SU-DHL-6 (cell line): ENCODE measurements at regions not wholly inside any gene's neighbourhood (a gene's known extent, or its start where the extent isn't known, plus 50 kb on each side); places are given as distances from the start of the nearest gene placed in this dataset.

Source experiments
- H2AFZ ChIP-seq: fragments of 200-600 bp; sonication (generic); 2 replicates; pipeline ENCODE4 v1.6.1; 2014; ENCODE audit warnings: low read depth, mild to moderate bottlenecking, moderate library complexity, mixed read lengths, antibody characterized with exemption, low read length; ENCODE audit not compliant: severe bottlenecking
- H3F3A ChIP-seq: fragments of 200-600 bp; shearing (Covaris generic); 2 replicates; pipeline ENCODE4 v1.6.0; 2016; ENCODE audit warnings: antibody characterized with exemption, mild to moderate bottlenecking; ENCODE audit not compliant: insufficient read depth
- H3K27ac ChIP-seq: fragments of 200-600 bp; sonication (generic); 2 replicates; pipeline ENCODE4 v1.5.1; 2016; ENCODE audit warnings: low read depth, mild to moderate bottlenecking, low read length, moderate library complexity, mixed read lengths
- H3K27me3 ChIP-seq: fragments of 200-600 bp; sonication (generic), shearing (Covaris generic); 2 replicates; pipeline ENCODE4 v1.6.0; 2014; ENCODE audit warnings: mild to moderate bottlenecking, low read length
- H3K36me3 ChIP-seq: fragments of 200-600 bp; sonication (generic); 2 replicates; pipeline ENCODE4 v1.6.1; 2014; ENCODE audit warnings: mild to moderate bottlenecking, low read length, mixed read lengths
- H3K4me2 ChIP-seq: fragments of 300-600, 200-600 bp; shearing (Covaris generic), sonication (generic); 2 replicates; pipeline ENCODE4 v1.6.0; 2014; ENCODE audit warnings: low read length, low read depth, mild to moderate bottlenecking; ENCODE audit not compliant: poor library complexity, severe bottlenecking
- H3K4me3 ChIP-seq: fragments of 200-600 bp; sonication (generic); 2 replicates; pipeline ENCODE4 v1.5.1; 2014; ENCODE audit warnings: antibody characterized with exemption, low read length, mild to moderate bottlenecking, mixed read lengths; ENCODE audit not compliant: insufficient read depth, poor library complexity, severe bottlenecking
- H3K79me2 ChIP-seq: fragments of 200-600 bp; sonication (generic); 2 replicates; pipeline ENCODE4 v1.6.1; 2014; ENCODE audit warnings: mild to moderate bottlenecking, low read length, moderate library complexity; ENCODE audit not compliant: insufficient read depth
- H3K9ac ChIP-seq: fragments of 200-600 bp; sonication (generic); 2 replicates; pipeline ENCODE4 v1.7.0; 2014; ENCODE audit warnings: mild to moderate bottlenecking, low read length
- H3K9me2 ChIP-seq: fragments of 200-600 bp; sonication (generic); replicated peaks from 2 replicates; pipeline ENCODE4 v1.6.1; 2014; ENCODE audit warnings: low read length; ENCODE audit not compliant: insufficient read depth
- H3K9me3 ChIP-seq: fragments of 200-600 bp; sonication (generic); 2 replicates; pipeline ENCODE4 v1.6.1; 2014; ENCODE audit warnings: low read length, mixed read lengths; ENCODE audit not compliant: insufficient read depth
- H4K20me1 ChIP-seq: fragments of 200-600 bp; sonication (generic); 2 replicates; pipeline ENCODE4 v1.6.1; 2014; ENCODE audit warnings: low read depth, mild to moderate bottlenecking, antibody characterized with exemption, low read length, moderate library complexity, mixed read lengths
- EZH2phosphoT487 ChIP-seq: fragments of 200-600 bp; sonication (generic), shearing (Covaris generic); conservative IDR thresholded peaks from 2 replicates; pipeline ENCODE4 v1.6.1; 2018; ENCODE audit warnings: mild to moderate bottlenecking, antibody characterized with exemption, low read length, moderate library complexity, mixed read lengths
- TF ChIP-seq, protein P1 (sequence below): fragments of 200-600 bp; sonication (generic); IDR thresholded peaks from one replicate; pipeline ENCODE4 v1.5.1; 2017; ENCODE audit warnings: antibody characterized with exemption, mild to moderate bottlenecking, low read length, moderate library complexity; ENCODE audit not compliant: insufficient read depth, poor library complexity, severe bottlenecking

- TF ChIP-seq EZH2phosphoT487, result no peak
- TF ChIP-seq, protein P1, sequence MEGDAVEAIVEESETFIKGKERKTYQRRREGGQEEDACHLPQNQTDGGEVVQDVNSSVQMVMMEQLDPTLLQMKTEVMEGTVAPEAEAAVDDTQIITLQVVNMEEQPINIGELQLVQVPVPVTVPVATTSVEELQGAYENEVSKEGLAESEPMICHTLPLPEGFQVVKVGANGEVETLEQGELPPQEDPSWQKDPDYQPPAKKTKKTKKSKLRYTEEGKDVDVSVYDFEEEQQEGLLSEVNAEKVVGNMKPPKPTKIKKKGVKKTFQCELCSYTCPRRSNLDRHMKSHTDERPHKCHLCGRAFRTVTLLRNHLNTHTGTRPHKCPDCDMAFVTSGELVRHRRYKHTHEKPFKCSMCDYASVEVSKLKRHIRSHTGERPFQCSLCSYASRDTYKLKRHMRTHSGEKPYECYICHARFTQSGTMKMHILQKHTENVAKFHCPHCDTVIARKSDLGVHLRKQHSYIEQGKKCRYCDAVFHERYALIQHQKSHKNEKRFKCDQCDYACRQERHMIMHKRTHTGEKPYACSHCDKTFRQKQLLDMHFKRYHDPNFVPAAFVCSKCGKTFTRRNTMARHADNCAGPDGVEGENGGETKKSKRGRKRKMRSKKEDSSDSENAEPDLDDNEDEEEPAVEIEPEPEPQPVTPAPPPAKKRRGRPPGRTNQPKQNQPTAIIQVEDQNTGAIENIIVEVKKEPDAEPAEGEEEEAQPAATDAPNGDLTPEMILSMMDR, result no peak
- no peaks in the 10 kb centered on the region for H3K9me3 ChIP-seq
- no peaks in the 10 kb centered on the region for H3K79me2 ChIP-seq
- no peaks in the 10 kb centered on the region for H3K9me2 ChIP-seq
- no peak overlapping the region for H3K4me2 ChIP-seq
- no peaks in the 10 kb centered on the region for H3F3A ChIP-seq
- no peak overlapping the region for H3K9ac ChIP-seq
- no peak overlapping the region for H3K27ac ChIP-seq
- H3K27me3 ChIP-seq, result no peaks in the 10 kb centered on the region
- no peak overlapping the region for H3K4me3 ChIP-seq
- H3K36me3 ChIP-seq, result no peaks in the 10 kb centered on the region
- no peaks in the 10 kb centered on the region for H4K20me1 ChIP-seq
- H2AFZ ChIP-seq, result no peak overlapping the region
Measured at GRCh38 chr5:174511714-174512253, 212.6 kb upstream of the MSX2 start.

DNA sequence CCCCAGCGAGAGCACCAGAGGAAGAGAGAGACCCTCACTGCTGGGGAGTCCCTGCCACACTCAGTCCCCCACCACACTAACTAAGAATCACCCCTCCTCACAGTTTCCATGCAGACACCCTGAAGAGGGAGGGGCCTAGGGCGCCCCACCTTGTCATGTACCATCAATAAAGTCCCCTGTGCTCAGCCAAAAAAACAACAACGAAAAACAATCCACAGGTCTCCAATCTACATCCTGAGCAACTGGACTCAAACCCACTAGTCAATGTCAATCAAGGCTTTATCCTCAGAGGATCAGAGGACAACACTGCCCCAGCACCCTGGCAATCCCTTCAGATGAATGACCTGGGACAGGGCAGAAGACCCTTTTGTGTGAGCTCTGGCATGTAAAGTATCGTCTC is 210.1 kb upstream of the MSX2 start:
- no peak overlapping the region for H3K27ac ChIP-seq
- H2AFZ ChIP-seq, result no peak overlapping the region
- no peaks in the 10 kb centered on the region for H3K9me2 ChIP-seq
- no peaks in the 10 kb centered on the region for H3K27me3 ChIP-seq
- H3K9ac ChIP-seq, result no peak overlapping the region
- H3K4me3 ChIP-seq, result no peak overlapping the region
- no peaks in the 10 kb centered on the region for H3K36me3 ChIP-seq
- H3K9me3 ChIP-seq, result no peaks in the 10 kb centered on the region
- no peaks in the 10 kb centered on the region for H3K79me2 ChIP-seq
- no peak for TF ChIP-seq EZH2phosphoT487
- TF ChIP-seq, protein P1, result no peak
- no peaks in the 10 kb centered on the region for H4K20me1 ChIP-seq
- H3F3A ChIP-seq, result no peaks in the 10 kb centered on the region
- H3K4me2 ChIP-seq, result no peak overlapping the region

GRCh38 chr5:174514983-174515394 is 209.4 kb upstream of the MSX2 start:
- Histone ChIP-seq H3K4me3 (no peak overlapping the region), H3K9ac (no peak overlapping the region), H4K20me1 (no peaks in the 10 kb centered on the region), H3F3A (no peaks in the 10 kb centered on the region), H3K27ac (no peak overlapping the region), H3K9me2 (no peaks in the 10 kb centered on the region), H3K36me3 (no peaks in the 10 kb centered on the region), H2AFZ (no peak overlapping the region), H3K4me2 (no peak overlapping the region), H3K79me2 (no peaks in the 10 kb centered on the region), H3K27me3 (no peaks in the 10 kb centered on the region), H3K9me3 (no peaks in the 10 kb centered on the region)
- TF ChIP-seq EZH2phosphoT487, result no peak
- TF ChIP-seq, protein P1, result no peak
